Chondrocyte (in vitro differentiated cells): ENCODE measurements at regions not wholly inside any gene's neighbourhood (a gene's known extent, or its start where the extent isn't known, plus 50 kb on each side); places are given as distances from the start of the nearest gene placed in this dataset.

Experiments used
- DNase-seq: peaks from one replicate; pipeline ENCODE4 v3.0.0; 2021; ENCODE audit warnings: mixed read lengths, low spot score
- H3K27ac Mint-ChIP-seq: one replicate; pipeline ENCODE4 v1.8.0; 2021; ENCODE audit warnings: mild to moderate bottlenecking, moderate library complexity, mixed read lengths; ENCODE audit not compliant: unreplicated experiment
- H3K27me3 Mint-ChIP-seq: 2 replicates; pipeline ENCODE4 v1.8.0; 2021; ENCODE audit warnings: low read depth, mixed read lengths
- H3K36me3 Mint-ChIP-seq: 2 replicates; pipeline ENCODE4 v1.8.0; 2021; ENCODE audit warnings: low read depth, mixed read lengths
- H3K4me1 Mint-ChIP-seq: 2 replicates; pipeline ENCODE4 v1.8.0; 2021; ENCODE audit warnings: low read depth, mild to moderate bottlenecking, mixed read lengths
- H3K4me3 Mint-ChIP-seq: one replicate; pipeline ENCODE4 v1.8.0; 2021; ENCODE audit warnings: mild to moderate bottlenecking, moderate library complexity, mixed read lengths; ENCODE audit not compliant: unreplicated experiment
- H3K9me3 Mint-ChIP-seq: 2 replicates; pipeline ENCODE4 v1.8.0; 2021; ENCODE audit warnings: low read depth, mixed read lengths
- CTCF ChIP-seq: fragments of 200-600 bp; sonication (generic); IDR thresholded peaks from 2 replicates; pipeline ENCODE4 v1.5.0; 2021; ENCODE audit warnings: antibody characterized with exemption, mild to moderate bottlenecking, moderate library complexity

- Mint-ChIP-seq H3K9me3 (peaks cover 8% of the 10 kb centered on the region), H3K4me1 (peaks cover 11% of the 10 kb centered on the region), H3K4me3 (no peak overlapping the region), H3K36me3 (no peaks in the 10 kb centered on the region), H3K27ac (no peak overlapping the region), H3K27me3 (no peaks in the 10 kb centered on the region)
- DNase-seq, result no peak
- TF ChIP-seq CTCF, result no peak
These were observed 130.6 kb downstream of the URB2 start for GRCh38 chr1:229756666-229757065.

GRCh38 chr1:229757226-229757625 lies 131.2 kb downstream of the URB2 start:
- no peak for TF ChIP-seq CTCF
- no peak overlapping the region for H3K27ac Mint-ChIP-seq
- peaks cover 11% of the 10 kb centered on the region for H3K4me1 Mint-ChIP-seq
- no peak overlapping the region for H3K4me3 Mint-ChIP-seq
- H3K27me3 Mint-ChIP-seq, result no peaks in the 10 kb centered on the region
- no peak for DNase-seq
- H3K9me3 Mint-ChIP-seq, result peaks cover 8% of the 10 kb centered on the region
- H3K36me3 Mint-ChIP-seq, result no peaks in the 10 kb centered on the region

GRCh38 chr1:229758101-229759036 lies 132.3 kb downstream of the URB2 start:
- no peak for TF ChIP-seq CTCF
- Mint-ChIP-seq H3K36me3 (no peaks in the 10 kb centered on the region), H3K27me3 (no peaks in the 10 kb centered on the region), H3K9me3 (peaks cover 8% of the 10 kb centered on the region), H3K27ac (no peak overlapping the region), H3K4me1 (peaks cover 11% of the 10 kb centered on the region), H3K4me3 (no peak overlapping the region)
- DNase-seq, result no peak

GRCh38 chr1:229759037-229759435 lies 133.0 kb downstream of the URB2 start:
- H3K27me3 Mint-ChIP-seq, result no peaks in the 10 kb centered on the region
- TF ChIP-seq CTCF, result no peak
- no peak overlapping the region for H3K4me3 Mint-ChIP-seq
- peaks cover 8% of the 10 kb centered on the region for H3K9me3 Mint-ChIP-seq
- peaks cover 11% of the 10 kb centered on the region for H3K4me1 Mint-ChIP-seq
- H3K36me3 Mint-ChIP-seq, result no peaks in the 10 kb centered on the region
- H3K27ac Mint-ChIP-seq, result no peak overlapping the region
- no peak for DNase-seq

GRCh38 chr1:229759586-229759985 lies 133.5 kb downstream of the URB2 start:
- Mint-ChIP-seq H3K4me3 (no peak overlapping the region), H3K27me3 (peaks cover 2% of the 10 kb centered on the region), H3K36me3 (no peaks in the 10 kb centered on the region), H3K4me1 (peaks cover 11% of the 10 kb centered on the region), H3K9me3 (peaks cover 8% of the 10 kb centered on the region), H3K27ac (no peak overlapping the region)
- no peak for TF ChIP-seq CTCF
- no peak for DNase-seq
